MM.1S (cell line): ENCODE measurements at regions not wholly inside any gene's neighbourhood (a gene's known extent, or its start where the extent isn't known, plus 50 kb on each side); places are given as distances from the start of the nearest gene placed in this dataset.
"Not testable (repeated sequence)": the region's sequence is repeated elsewhere in the genome, so short reads cannot be mapped to it uniquely, and the experiment has no call there.

Source experiments
- DNase-seq: peaks from one replicate; pipeline ENCODE4 v3.0.0-alpha.2; 2015
- H2AFZ ChIP-seq: fragments of 300-600 bp; sonication (generic); 2 replicates; pipeline ENCODE4 v1.6.0; 2016; ENCODE audit warnings: antibody characterized with exemption, low read length
- H3F3A ChIP-seq: fragments of 300-600 bp; sonication (generic); 2 replicates; pipeline ENCODE4 v1.6.1; 2016; ENCODE audit warnings: mild to moderate bottlenecking, antibody characterized with exemption, low read length, moderate library complexity, mixed read lengths; ENCODE audit not compliant: insufficient read depth
- H3K27ac ChIP-seq: fragments of 300-600 bp; sonication (generic); 2 replicates; pipeline ENCODE4 v1.5.1; 2016; ENCODE audit warnings: mild to moderate bottlenecking, low read length
- H3K27me3 ChIP-seq: fragments of 300-600 bp; sonication (generic); replicated peaks from 2 replicates; pipeline ENCODE4 v1.6.0; 2016; ENCODE audit warnings: low read length; ENCODE audit not compliant: insufficient read depth
- H3K36me3 ChIP-seq: fragments of 300-600 bp; sonication (generic); replicated peaks from 2 replicates; pipeline ENCODE4 v1.6.1; 2016; ENCODE audit warnings: mild to moderate bottlenecking, low read length, mixed read lengths; ENCODE audit not compliant: insufficient read depth
- H3K4me1 ChIP-seq: fragments of 300-600 bp; sonication (generic); 2 replicates; pipeline ENCODE4 v1.6.1; 2016; ENCODE audit warnings: low read length, mixed read lengths
- H3K4me2 ChIP-seq: fragments of 300-600 bp; sonication (generic); 2 replicates; pipeline ENCODE4 v1.6.0; 2016; ENCODE audit warnings: low read depth, low read length
- H3K4me3 ChIP-seq: fragments of 300-600 bp; sonication (generic); 2 replicates; pipeline ENCODE4 v1.5.1; 2016; ENCODE audit warnings: low read length, mixed read lengths
- H3K79me2 ChIP-seq: fragments of 300-600 bp; sonication (generic); 2 replicates; pipeline ENCODE4 v1.6.1; 2016; ENCODE audit warnings: mixed run types, low read length, mixed read lengths
- H3K9ac ChIP-seq: fragments of 300-600 bp; sonication (generic); 2 replicates; pipeline ENCODE4 v1.6.1; 2016; ENCODE audit warnings: low read length, mixed read lengths
- H3K9me2 ChIP-seq: fragments of 300-600 bp; sonication (generic); replicated peaks from 2 replicates; pipeline ENCODE4 v1.6.1; 2016; ENCODE audit warnings: mild to moderate bottlenecking, low read length, mixed read lengths; ENCODE audit not compliant: insufficient read depth
- H3K9me3 ChIP-seq: fragments of 300-600 bp; sonication (generic); replicated peaks from 2 replicates; pipeline ENCODE4 v1.6.1; 2016; ENCODE audit warnings: mild to moderate bottlenecking, low read length, mixed read lengths; ENCODE audit not compliant: insufficient read depth
- H4K20me1 ChIP-seq: fragments of 300-600 bp; sonication (generic); 2 replicates; pipeline ENCODE4 v1.6.1; 2016; ENCODE audit warnings: mild to moderate bottlenecking, low read length, moderate library complexity, mixed read lengths; ENCODE audit not compliant: insufficient read depth
- CTCF ChIP-seq: fragments of 300-600 bp; sonication (generic); IDR thresholded peaks from 2 replicates; pipeline ENCODE4 v1.5.1; 2016; ENCODE audit warnings: antibody characterized with exemption, low read length, mixed read lengths
- EZH2 ChIP-seq: fragments of 300-600 bp; sonication (generic); optimal IDR thresholded peaks from 2 replicates; pipeline ENCODE3; 2017; ENCODE audit warnings: low read depth, mild to moderate bottlenecking, antibody characterized with exemption, low read length, mixed read lengths
- EZH2phosphoT487 ChIP-seq: fragments of 300-600 bp; sonication (generic); IDR thresholded peaks from 2 replicates; pipeline ENCODE4 v1.6.1; 2018; ENCODE audit warnings: antibody characterized with exemption, low read length

GRCh38 chr3:75393288-75393694 is 270.8 kb upstream of the FRG2C start:
- H2AFZ ChIP-seq, H3K4me3 ChIP-seq, H3K4me2 ChIP-seq, H3K36me3 ChIP-seq, H3K9me2 ChIP-seq, H3F3A ChIP-seq, H3K27ac ChIP-seq, H4K20me1 ChIP-seq, H3K27me3 ChIP-seq, DNase-seq, H3K9me3 ChIP-seq, H3K79me2 ChIP-seq, H3K4me1 ChIP-seq, H3K9ac ChIP-seq: not testable (repeated sequence)

- not testable (repeated sequence) for H2AFZ ChIP-seq, H3K9ac ChIP-seq, H3K4me1 ChIP-seq, H3K36me3 ChIP-seq, H3K4me3 ChIP-seq, H3K27me3 ChIP-seq, H3K79me2 ChIP-seq, H3K9me3 ChIP-seq, H3K4me2 ChIP-seq, DNase-seq, H4K20me1 ChIP-seq, H3K27ac ChIP-seq, H3F3A ChIP-seq, H3K9me2 ChIP-seq
Measured at GRCh38 chr3:75394102-75394501, 270.0 kb upstream of the FRG2C start.

- H3K79me2 ChIP-seq, H3K4me2 ChIP-seq, H3K36me3 ChIP-seq, H4K20me1 ChIP-seq, H3K4me1 ChIP-seq, H3F3A ChIP-seq, H2AFZ ChIP-seq, H3K27me3 ChIP-seq, DNase-seq, H3K9me2 ChIP-seq, H3K9ac ChIP-seq, H3K4me3 ChIP-seq, H3K27ac ChIP-seq, H3K9me3 ChIP-seq: not testable (repeated sequence)
Measured at GRCh38 chr3:75394562-75395360, 269.4 kb upstream of the FRG2C start.

- no peaks in the 10 kb centered on the region for H3K9me3 ChIP-seq
Measured at GRCh38 chr3:75395580-75396315, 268.4 kb upstream of the FRG2C start.

More at GRCh38 chr3:75395580-75396315, 268.4 kb upstream of the FRG2C start:
- Histone ChIP-seq H3K9ac (no peak overlapping the region), H3K36me3 (no peaks in the 10 kb centered on the region), H3K4me2 (no peak overlapping the region), H2AFZ (no peak overlapping the region), H3K4me1 (no peaks in the 10 kb centered on the region), H3K9me2 (no peaks in the 10 kb centered on the region), H3F3A (no peaks in the 10 kb centered on the region), H3K27me3 (no peaks in the 10 kb centered on the region), H3K79me2 (no peaks in the 10 kb centered on the region), H3K27ac (no peak overlapping the region), H4K20me1 (no peaks in the 10 kb centered on the region), H3K4me3 (no peak overlapping the region)
- no peak for TF ChIP-seq EZH2phosphoT487
- no peak for TF ChIP-seq CTCF
- TF ChIP-seq EZH2 = no peak
- DNase-seq = no peak
